IPS-20b (cell line): ENCODE measurements at regions not wholly inside any gene's neighbourhood (a gene's known extent, or its start where the extent isn't known, plus 50 kb on each side); places are given as distances from the start of the nearest gene placed in this dataset.

Experiments
- H3K27ac ChIP-seq: one replicate; pipeline ENCODE4 v1.5.1; 2013; ENCODE audit warnings: low read length
- H3K27me3 ChIP-seq: 2 replicates; pipeline ENCODE4 v1.6.1; 2013; ENCODE audit warnings: mild to moderate bottlenecking, low read length, inconsistent platforms; ENCODE audit not compliant: insufficient read depth
- H3K36me3 ChIP-seq: 2 replicates; pipeline ENCODE4 v1.6.1; 2013; ENCODE audit warnings: low read depth, mild to moderate bottlenecking, inconsistent platforms, low read length, moderate library complexity; ENCODE audit not compliant: insufficient read depth
- H3K4me1 ChIP-seq: 2 replicates; pipeline ENCODE4 v1.6.1; 2013; ENCODE audit warnings: mild to moderate bottlenecking, control low read depth, inconsistent platforms, low read length, moderate library complexity; ENCODE audit not compliant: insufficient read depth
- H3K4me3 ChIP-seq: 2 replicates; pipeline ENCODE4 v1.5.1; 2013; ENCODE audit warnings: mild to moderate bottlenecking, low read length, inconsistent platforms
- H3K9ac ChIP-seq: 2 replicates; pipeline ENCODE4 v1.6.1; 2013; ENCODE audit warnings: low read depth, mild to moderate bottlenecking, inconsistent platforms, low read length, moderate library complexity
- H3K9me3 ChIP-seq: 2 replicates; pipeline ENCODE4 v1.6.1; 2013; ENCODE audit warnings: mild to moderate bottlenecking, low read depth, low read length, inconsistent platforms; ENCODE audit not compliant: insufficient read depth

GRCh38 chr2:228242591-228242990 lies 61.1 kb upstream of the SPHKAP start:
- Histone ChIP-seq H3K4me1 (no peaks in the 10 kb centered on the region), H3K27me3 (no peaks in the 10 kb centered on the region), H3K9ac (no peak overlapping the region), H3K4me3 (no peak overlapping the region), H3K9me3 (no peaks in the 10 kb centered on the region), H3K27ac (no peak overlapping the region), H3K36me3 (no peaks in the 10 kb centered on the region)

DNA sequence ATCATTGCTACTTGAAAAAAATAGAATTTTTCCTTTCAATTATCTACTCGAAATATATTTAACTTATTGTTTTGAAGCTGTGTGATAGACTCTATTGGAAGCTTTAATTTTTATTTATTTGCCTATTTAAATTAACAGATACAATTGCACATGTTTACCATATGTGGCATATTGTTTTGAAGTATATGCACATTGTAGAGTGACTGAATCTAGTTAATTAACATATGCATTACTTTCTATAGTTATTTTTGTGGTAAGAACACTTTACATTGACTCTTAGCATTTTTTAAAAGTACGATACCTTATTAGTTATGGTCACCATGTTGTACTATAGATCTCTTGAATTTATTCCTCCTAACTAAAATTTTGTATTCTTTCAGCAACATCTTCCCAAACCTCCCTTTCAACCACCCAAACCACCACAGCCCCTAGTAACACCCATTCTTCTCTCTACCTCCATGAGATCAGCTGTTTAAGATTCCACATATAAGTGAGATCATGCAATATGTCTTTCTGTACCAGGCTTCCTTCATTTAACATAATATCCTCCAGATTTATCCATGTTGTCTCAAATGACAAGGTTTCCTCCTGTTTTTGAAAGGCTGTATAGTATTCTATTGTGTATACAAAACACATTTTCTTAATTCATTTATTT lies 58.5 kb upstream of the SPHKAP start:
- Histone ChIP-seq H3K27ac (no peak overlapping the region), H3K36me3 (no peaks in the 10 kb centered on the region), H3K9ac (no peak overlapping the region), H3K4me1 (no peaks in the 10 kb centered on the region), H3K27me3 (no peaks in the 10 kb centered on the region), H3K4me3 (no peak overlapping the region), H3K9me3 (no peaks in the 10 kb centered on the region)

GRCh38 chr2:228239207-228239906 lies 57.9 kb upstream of the SPHKAP start:
- Histone ChIP-seq H3K27ac (no peak overlapping the region), H3K4me3 (no peak overlapping the region), H3K27me3 (no peaks in the 10 kb centered on the region), H3K4me1 (no peaks in the 10 kb centered on the region), H3K9ac (no peak overlapping the region), H3K9me3 (no peaks in the 10 kb centered on the region), H3K36me3 (no peaks in the 10 kb centered on the region)
